ENCODE measurements at regions not wholly inside any gene's neighbourhood (a gene's known extent, or its start where the extent isn't known, plus 50 kb on each side); places are given as distances from the start of the nearest gene placed in this dataset.

DNA sequence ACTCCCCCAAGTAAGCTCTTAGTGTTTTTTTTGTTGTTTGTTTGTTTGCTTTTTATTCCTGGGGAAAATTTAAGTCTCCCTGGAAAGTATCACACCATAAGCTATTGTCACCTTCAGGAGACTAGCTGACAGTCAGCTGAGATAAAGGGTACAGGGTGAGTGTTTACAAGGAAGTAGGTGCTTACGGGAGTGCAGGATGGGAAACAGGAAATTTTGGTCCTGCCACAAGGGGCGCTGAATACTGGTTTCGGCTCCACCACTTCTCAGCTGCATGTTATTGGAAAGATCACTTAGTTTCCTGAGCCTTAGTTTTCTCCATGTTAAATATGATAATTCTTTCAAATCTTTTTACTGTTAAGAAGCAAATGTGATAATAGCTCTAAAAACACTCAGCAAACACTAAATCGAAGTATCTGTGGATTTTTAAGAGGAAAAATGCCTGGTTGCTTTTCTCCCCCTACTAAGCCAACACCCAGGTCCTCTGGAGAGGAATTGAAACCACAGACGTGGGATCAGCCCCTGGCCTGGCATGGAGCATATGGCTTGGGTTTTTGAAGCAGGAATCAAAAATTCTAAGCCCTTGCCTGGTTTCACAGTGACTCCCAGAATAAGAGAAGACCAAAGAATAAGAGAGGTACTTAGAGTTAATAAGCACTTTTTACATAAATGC, 90.7 kb downstream of the SCN11A start:
- DNase-seq (ENCODE audit: low read depth, low spot score) (no peak), ATAC-seq (peak; percentile 68; the same call in 1 of the 2 replicates)
- no peaks in the 10 kb centered on the region for H3K36me3 ChIP-seq (ENCODE audit: control insufficient read depth, insufficient read depth, low read length)
- in situ Hi-C loops (cut with HindIII; ENCODE audit: low pct_unique_long_range_greater_than_20kb, low sequenced_read_pairs) (no loop called here), intact Hi-C loops (cut with micrococcal nuclease; ENCODE audit: unreplicated experiment) (no loop called here)
- H3K9me3 ChIP-seq (ENCODE audit: control insufficient read depth, insufficient read depth, low read depth, low read length), result no peaks in the 10 kb centered on the region
- H3K27me3 ChIP-seq (ENCODE audit: control insufficient read depth, insufficient read depth, low read length), result no peaks in the 10 kb centered on the region
- ChIA-PET CTCF (no interaction called here), POLR2A (no interaction called here)
- H3K4me3 ChIP-seq (ENCODE audit: low read depth in 2 of 2, low read length in 2 of 2), result no peak overlapping the region
- BruUV-seq (replicated peaks), result no TSS peak
- no peaks in the 10 kb centered on the region for H3K4me1 ChIP-seq (ENCODE audit: control insufficient read depth, insufficient read depth, low read length)
- H3K27ac ChIP-seq (ENCODE audit: low read length), result no peak overlapping the region
- TF ChIP-seq POLR2AphosphoS5 (IDR thresholded peaks at IDR 0.05; ENCODE audit: low read depth, low read length) (no peak), CTCF (IDR thresholded peaks at IDR 0.05) (peak; percentile 73)

GRCh38 chr3:38960042-38960622, 91.6 kb downstream of the SCN11A start:
- in situ Hi-C loops (cut with HindIII; ENCODE audit: low pct_unique_long_range_greater_than_20kb, low sequenced_read_pairs), result no loop called here
- Histone ChIP-seq H3K4me3 (ENCODE audit: low read depth in 2 of 2, low read length in 2 of 2) (no peak overlapping the region), H3K27ac (ENCODE audit: low read length) (no peak overlapping the region), H3K4me1 (ENCODE audit: control insufficient read depth, insufficient read depth, low read length) (no peaks in the 10 kb centered on the region), H3K9me3 (ENCODE audit: control insufficient read depth, insufficient read depth, low read depth, low read length) (no peaks in the 10 kb centered on the region), H3K27me3 (ENCODE audit: control insufficient read depth, insufficient read depth, low read length) (no peaks in the 10 kb centered on the region), H3K36me3 (ENCODE audit: control insufficient read depth, insufficient read depth, low read length) (no peaks in the 10 kb centered on the region)
- no peak for ATAC-seq
- POLR2A ChIA-PET, result no interaction called here
- TF ChIP-seq CTCF (IDR thresholded peaks at IDR 0.05) (no peak), SIN3A (IDR thresholded peaks at IDR 0.05; ENCODE audit: borderline replicate concordance, insufficient read depth, low read depth, low read length) (no peak), TCF7L2 (IDR thresholded peaks at IDR 0.05; ENCODE audit: low read depth, low read length) (no peak), POLR2AphosphoS5 (IDR thresholded peaks at IDR 0.05; ENCODE audit: low read depth, low read length) (no peak)
- TF ChIP-seq, protein P1, sequence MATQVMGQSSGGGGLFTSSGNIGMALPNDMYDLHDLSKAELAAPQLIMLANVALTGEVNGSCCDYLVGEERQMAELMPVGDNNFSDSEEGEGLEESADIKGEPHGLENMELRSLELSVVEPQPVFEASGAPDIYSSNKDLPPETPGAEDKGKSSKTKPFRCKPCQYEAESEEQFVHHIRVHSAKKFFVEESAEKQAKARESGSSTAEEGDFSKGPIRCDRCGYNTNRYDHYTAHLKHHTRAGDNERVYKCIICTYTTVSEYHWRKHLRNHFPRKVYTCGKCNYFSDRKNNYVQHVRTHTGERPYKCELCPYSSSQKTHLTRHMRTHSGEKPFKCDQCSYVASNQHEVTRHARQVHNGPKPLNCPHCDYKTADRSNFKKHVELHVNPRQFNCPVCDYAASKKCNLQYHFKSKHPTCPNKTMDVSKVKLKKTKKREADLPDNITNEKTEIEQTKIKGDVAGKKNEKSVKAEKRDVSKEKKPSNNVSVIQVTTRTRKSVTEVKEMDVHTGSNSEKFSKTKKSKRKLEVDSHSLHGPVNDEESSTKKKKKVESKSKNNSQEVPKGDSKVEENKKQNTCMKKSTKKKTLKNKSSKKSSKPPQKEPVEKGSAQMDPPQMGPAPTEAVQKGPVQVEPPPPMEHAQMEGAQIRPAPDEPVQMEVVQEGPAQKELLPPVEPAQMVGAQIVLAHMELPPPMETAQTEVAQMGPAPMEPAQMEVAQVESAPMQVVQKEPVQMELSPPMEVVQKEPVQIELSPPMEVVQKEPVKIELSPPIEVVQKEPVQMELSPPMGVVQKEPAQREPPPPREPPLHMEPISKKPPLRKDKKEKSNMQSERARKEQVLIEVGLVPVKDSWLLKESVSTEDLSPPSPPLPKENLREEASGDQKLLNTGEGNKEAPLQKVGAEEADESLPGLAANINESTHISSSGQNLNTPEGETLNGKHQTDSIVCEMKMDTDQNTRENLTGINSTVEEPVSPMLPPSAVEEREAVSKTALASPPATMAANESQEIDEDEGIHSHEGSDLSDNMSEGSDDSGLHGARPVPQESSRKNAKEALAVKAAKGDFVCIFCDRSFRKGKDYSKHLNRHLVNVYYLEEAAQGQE (IDR thresholded peaks at IDR 0.05; ENCODE audit: insufficient read depth in 1 of 2, low read depth in 2 of 2, low read length in 1 of 2), result no peak
- CTCF ChIA-PET, result no interaction called here
- no TSS peak for BruUV-seq (replicated peaks)
- intact Hi-C loops (cut with micrococcal nuclease; ENCODE audit: unreplicated experiment), result no loop called here
- no peak for DNase-seq (ENCODE audit: low read depth, low spot score)
